ENCODE measurements at regions not wholly inside any gene's neighbourhood (a gene's known extent, or its start where the extent isn't known, plus 50 kb on each side); places are given as distances from the start of the nearest gene placed in this dataset.

GRCh38 chr7:85641331-85641730 lies 454.5 kb upstream of the SEMA3D start:
- no peak for DNase-seq
- ATAC-seq, result no peak
- intact Hi-C loops (cut with micrococcal nuclease), result no loop called here

- ATAC-seq, result no peak
- intact Hi-C loops (cut with micrococcal nuclease), result no loop called here
Observed at GRCh38 chr7:85638394-85638793, 451.5 kb upstream of the SEMA3D start.

GRCh38 chr7:85634951-85635350 lies 448.1 kb upstream of the SEMA3D start:
- DNase-seq (no peak), ATAC-seq (no peak)
- intact Hi-C loops (cut with micrococcal nuclease), result no loop called here

More at GRCh38 chr7:85638394-85638793, 451.5 kb upstream of the SEMA3D start:
- no peak for DNase-seq

- intact Hi-C loops (cut with micrococcal nuclease), result no loop called here
- ATAC-seq (no peak), DNase-seq (no peak)
Observed at GRCh38 chr7:85630904-85631600, 444.2 kb upstream of the SEMA3D start.

GRCh38 chr7:85627791-85628586 lies 441.1 kb upstream of the SEMA3D start:
- intact Hi-C loops (cut with micrococcal nuclease), result no loop called here
- ATAC-seq (no peak), DNase-seq (no peak)

- intact Hi-C loops (cut with micrococcal nuclease), result no loop called here
- ATAC-seq, result no peak
- DNase-seq, result no peak
Observed at GRCh38 chr7:85622059-85622458, 435.2 kb upstream of the SEMA3D start.

GRCh38 chr7:85620936-85621685 lies 434.3 kb upstream of the SEMA3D start:
- ATAC-seq, result no peak
- DNase-seq, result no peak
- intact Hi-C loops (cut with micrococcal nuclease), result no loop called here

GRCh38 chr7:85619236-85619635 lies 432.4 kb upstream of the SEMA3D start:
- ATAC-seq, result no peak
- DNase-seq, result no peak
- intact Hi-C loops (cut with micrococcal nuclease), result no loop called here

GRCh38 chr7:85614684-85615083 lies 427.8 kb upstream of the SEMA3D start:
- ATAC-seq (no peak), DNase-seq (no peak)
- intact Hi-C loops (cut with micrococcal nuclease), result no loop called here

GRCh38 chr7:85612514-85612913 lies 425.7 kb upstream of the SEMA3D start:
- ATAC-seq, result no peak
- intact Hi-C loops (cut with micrococcal nuclease), result no loop called here
- DNase-seq, result no peak

GRCh38 chr7:85608804-85609203 lies 421.9 kb upstream of the SEMA3D start:
- DNase-seq (no peak), ATAC-seq (no peak)
- intact Hi-C loops (cut with micrococcal nuclease), result no loop called here

- intact Hi-C loops (cut with micrococcal nuclease), result no loop called here
Observed at GRCh38 chr7:85602196-85602595, 415.3 kb upstream of the SEMA3D start.

GRCh38 chr7:85600395-85600794 lies 413.5 kb upstream of the SEMA3D start:
- no peak for ATAC-seq
- DNase-seq, result no peak
- intact Hi-C loops (cut with micrococcal nuclease), result no loop called here

More at GRCh38 chr7:85602196-85602595, 415.3 kb upstream of the SEMA3D start:
- DNase-seq (no peak), ATAC-seq (no peak)

GRCh38 chr7:85596827-85597226 lies 410.0 kb upstream of the SEMA3D start:
- intact Hi-C loops (cut with micrococcal nuclease), result no loop called here
- ATAC-seq, result no peak
- DNase-seq, result no peak

- ATAC-seq (no peak), DNase-seq (no peak)
- intact Hi-C loops (cut with micrococcal nuclease), result no loop called here
Observed at GRCh38 chr7:85595750-85596178, 408.9 kb upstream of the SEMA3D start.

GRCh38 chr7:85593355-85593754 lies 406.5 kb upstream of the SEMA3D start:
- DNase-seq (no peak), ATAC-seq (no peak)
- intact Hi-C loops (cut with micrococcal nuclease), result no loop called here

GRCh38 chr7:85587785-85588184 lies 400.9 kb upstream of the SEMA3D start:
- intact Hi-C loops (cut with micrococcal nuclease), result no loop called here
- DNase-seq, result no peak
- ATAC-seq, result no peak

GRCh38 chr7:85586091-85586490 lies 399.2 kb upstream of the SEMA3D start:
- ATAC-seq, result no peak
- intact Hi-C loops (cut with micrococcal nuclease), result no loop called here

GRCh38 chr7:85583131-85583953 lies 396.5 kb upstream of the SEMA3D start:
- ATAC-seq, result no peak
- intact Hi-C loops (cut with micrococcal nuclease), result no loop called here
- no peak for DNase-seq

More at GRCh38 chr7:85586091-85586490, 399.2 kb upstream of the SEMA3D start:
- no peak for DNase-seq
